ENCODE measurements at regions not wholly inside any gene's neighbourhood (a gene's known extent, or its start where the extent isn't known, plus 50 kb on each side); places are given as distances from the start of the nearest gene placed in this dataset.

- TF ChIP-seq, protein P1, sequence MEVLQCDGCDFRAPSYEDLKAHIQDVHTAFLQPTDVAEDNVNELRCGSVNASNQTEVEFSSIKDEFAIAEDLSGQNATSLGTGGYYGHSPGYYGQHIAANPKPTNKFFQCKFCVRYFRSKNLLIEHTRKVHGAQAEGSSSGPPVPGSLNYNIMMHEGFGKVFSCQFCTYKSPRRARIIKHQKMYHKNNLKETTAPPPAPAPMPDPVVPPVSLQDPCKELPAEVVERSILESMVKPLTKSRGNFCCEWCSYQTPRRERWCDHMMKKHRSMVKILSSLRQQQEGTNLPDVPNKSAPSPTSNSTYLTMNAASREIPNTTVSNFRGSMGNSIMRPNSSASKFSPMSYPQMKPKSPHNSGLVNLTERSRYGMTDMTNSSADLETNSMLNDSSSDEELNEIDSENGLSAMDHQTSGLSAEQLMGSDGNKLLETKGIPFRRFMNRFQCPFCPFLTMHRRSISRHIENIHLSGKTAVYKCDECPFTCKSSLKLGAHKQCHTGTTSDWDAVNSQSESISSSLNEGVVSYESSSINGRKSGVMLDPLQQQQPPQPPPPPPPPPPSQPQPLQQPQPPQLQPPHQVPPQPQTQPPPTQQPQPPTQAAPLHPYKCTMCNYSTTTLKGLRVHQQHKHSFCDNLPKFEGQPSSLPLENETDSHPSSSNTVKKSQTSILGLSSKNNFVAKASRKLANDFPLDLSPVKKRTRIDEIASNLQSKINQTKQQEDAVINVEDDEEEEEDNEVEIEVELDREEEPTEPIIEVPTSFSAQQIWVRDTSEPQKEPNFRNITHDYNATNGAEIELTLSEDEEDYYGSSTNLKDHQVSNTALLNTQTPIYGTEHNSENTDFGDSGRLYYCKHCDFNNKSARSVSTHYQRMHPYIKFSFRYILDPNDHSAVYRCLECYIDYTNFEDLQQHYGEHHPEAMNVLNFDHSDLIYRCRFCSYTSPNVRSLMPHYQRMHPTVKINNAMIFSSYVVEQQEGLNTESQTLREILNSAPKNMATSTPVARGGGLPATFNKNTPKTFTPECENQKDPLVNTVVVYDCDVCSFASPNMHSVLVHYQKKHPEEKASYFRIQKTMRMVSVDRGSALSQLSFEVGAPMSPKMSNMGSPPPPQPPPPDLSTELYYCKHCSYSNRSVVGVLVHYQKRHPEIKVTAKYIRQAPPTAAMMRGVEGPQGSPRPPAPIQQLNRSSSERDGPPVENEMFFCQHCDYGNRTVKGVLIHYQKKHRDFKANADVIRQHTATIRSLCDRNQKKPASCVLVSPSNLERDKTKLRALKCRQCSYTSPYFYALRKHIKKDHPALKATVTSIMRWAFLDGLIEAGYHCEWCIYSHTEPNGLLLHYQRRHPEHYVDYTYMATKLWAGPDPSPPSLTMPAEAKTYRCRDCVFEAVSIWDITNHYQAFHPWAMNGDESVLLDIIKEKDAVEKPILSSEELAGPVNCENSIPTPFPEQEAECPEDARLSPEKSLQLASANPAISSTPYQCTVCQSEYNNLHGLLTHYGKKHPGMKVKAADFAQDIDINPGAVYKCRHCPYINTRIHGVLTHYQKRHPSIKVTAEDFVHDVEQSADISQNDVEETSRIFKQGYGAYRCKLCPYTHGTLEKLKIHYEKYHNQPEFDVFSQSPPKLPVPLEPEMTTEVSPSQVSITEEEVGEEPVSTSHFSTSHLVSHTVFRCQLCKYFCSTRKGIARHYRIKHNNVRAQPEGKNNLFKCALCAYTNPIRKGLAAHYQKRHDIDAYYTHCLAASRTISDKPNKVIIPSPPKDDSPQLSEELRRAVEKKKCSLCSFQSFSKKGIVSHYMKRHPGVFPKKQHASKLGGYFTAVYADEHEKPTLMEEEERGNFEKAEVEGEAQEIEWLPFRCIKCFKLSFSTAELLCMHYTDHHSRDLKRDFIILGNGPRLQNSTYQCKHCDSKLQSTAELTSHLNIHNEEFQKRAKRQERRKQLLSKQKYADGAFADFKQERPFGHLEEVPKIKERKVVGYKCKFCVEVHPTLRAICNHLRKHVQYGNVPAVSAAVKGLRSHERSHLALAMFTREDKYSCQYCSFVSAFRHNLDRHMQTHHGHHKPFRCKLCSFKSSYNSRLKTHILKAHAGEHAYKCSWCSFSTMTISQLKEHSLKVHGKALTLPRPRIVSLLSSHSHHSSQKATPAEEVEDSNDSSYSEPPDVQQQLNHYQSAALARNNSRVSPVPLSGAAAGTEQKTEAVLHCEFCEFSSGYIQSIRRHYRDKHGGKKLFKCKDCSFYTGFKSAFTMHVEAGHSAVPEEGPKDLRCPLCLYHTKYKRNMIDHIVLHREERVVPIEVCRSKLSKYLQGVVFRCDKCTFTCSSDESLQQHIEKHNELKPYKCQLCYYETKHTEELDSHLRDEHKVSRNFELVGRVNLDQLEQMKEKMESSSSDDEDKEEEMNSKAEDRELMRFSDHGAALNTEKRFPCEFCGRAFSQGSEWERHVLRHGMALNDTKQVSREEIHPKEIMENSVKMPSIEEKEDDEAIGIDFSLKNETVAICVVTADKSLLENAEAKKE (CRISPR knock-in tag; IDR thresholded peaks at IDR 0.05) = no peak
These were observed 487.4 kb upstream of the CELF4 start (continued) for GRCh38 chr18:38052879-38053590.

DNA sequence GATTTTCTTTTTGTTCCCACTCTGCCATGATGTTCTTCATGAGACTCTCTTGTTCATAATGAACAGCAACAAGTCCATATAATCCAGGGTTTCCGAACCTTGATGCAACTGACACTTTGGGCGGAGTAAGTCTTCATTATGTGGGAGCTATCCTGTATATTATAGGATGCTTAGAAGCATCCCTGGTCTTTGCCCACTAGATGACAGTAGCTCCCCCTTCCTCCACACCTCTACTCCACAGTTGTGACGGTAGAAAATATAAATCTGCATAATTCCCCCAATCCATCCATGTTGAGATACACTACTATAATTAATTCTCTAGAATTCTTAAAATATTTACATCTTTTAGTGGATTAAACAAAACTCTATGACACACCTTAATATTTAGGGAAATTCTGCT is 482.2 kb upstream of the CELF4 start:
- TF ChIP-seq, protein P2, sequence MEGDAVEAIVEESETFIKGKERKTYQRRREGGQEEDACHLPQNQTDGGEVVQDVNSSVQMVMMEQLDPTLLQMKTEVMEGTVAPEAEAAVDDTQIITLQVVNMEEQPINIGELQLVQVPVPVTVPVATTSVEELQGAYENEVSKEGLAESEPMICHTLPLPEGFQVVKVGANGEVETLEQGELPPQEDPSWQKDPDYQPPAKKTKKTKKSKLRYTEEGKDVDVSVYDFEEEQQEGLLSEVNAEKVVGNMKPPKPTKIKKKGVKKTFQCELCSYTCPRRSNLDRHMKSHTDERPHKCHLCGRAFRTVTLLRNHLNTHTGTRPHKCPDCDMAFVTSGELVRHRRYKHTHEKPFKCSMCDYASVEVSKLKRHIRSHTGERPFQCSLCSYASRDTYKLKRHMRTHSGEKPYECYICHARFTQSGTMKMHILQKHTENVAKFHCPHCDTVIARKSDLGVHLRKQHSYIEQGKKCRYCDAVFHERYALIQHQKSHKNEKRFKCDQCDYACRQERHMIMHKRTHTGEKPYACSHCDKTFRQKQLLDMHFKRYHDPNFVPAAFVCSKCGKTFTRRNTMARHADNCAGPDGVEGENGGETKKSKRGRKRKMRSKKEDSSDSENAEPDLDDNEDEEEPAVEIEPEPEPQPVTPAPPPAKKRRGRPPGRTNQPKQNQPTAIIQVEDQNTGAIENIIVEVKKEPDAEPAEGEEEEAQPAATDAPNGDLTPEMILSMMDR (conservative IDR thresholded peaks at IDR 0.05; ENCODE audit: low read depth in 2 of 2) = peak; percentile 55 to 71
- TF ChIP-seq, protein P1 (CRISPR knock-in tag; IDR thresholded peaks at IDR 0.05) = no peak
- H3K4me3 Mint-ChIP-seq = no peak overlapping the region
- Histone ChIP-seq H3K4me1 (ENCODE audit: insufficient read depth) (no peaks in the 10 kb centered on the region), H3F3A (replicated peaks; ENCODE audit: low read depth) (no peaks in the 10 kb centered on the region), H3K27ac (ENCODE audit: low read depth) (no peak overlapping the region), H2AFZ (no peak overlapping the region), H3K9me2 (ENCODE audit: insufficient read depth) (no peaks in the 10 kb centered on the region), H3K79me2 (replicated peaks; ENCODE audit: insufficient read depth) (no peaks in the 10 kb centered on the region), H3K27me3 (ENCODE audit: insufficient read depth) (no peaks in the 10 kb centered on the region), H3K36me3 (ENCODE audit: insufficient read depth) (no peaks in the 10 kb centered on the region), H3K4me2 (no peak overlapping the region), H4K20me1 (replicated peaks; ENCODE audit: insufficient read depth) (no peaks in the 10 kb centered on the region), H3K4me3 (no peak overlapping the region)
- ATAC-seq (peak; percentile 67), DNase-seq (ENCODE audit: low spot score) (peak; percentile 32)
- no peaks in the 10 kb centered on the region for H3K4me1 Mint-ChIP-seq
- no peaks in the 10 kb centered on the region for H3K27me3 Mint-ChIP-seq (ENCODE audit: insufficient read depth, low read depth, poor library complexity)
- H3K36me3 Mint-ChIP-seq (ENCODE audit: low read depth) = no peaks in the 10 kb centered on the region
- peaks cover 2% of the 10 kb centered on the region; the same call in 1 of the 3 replicates for H3K9me3 Mint-ChIP-seq
- H3K27ac Mint-ChIP-seq = no peak overlapping the region

All from GM23338 (cell line).